ENCODE measurements at regions not wholly inside any gene's neighbourhood (a gene's known extent, or its start where the extent isn't known, plus 50 kb on each side); places are given as distances from the start of the nearest gene placed in this dataset.

GRCh38 chr12:67439611-67440010, 170.5 kb downstream of the CAND1 start:
- TF ChIP-seq, protein P1, sequence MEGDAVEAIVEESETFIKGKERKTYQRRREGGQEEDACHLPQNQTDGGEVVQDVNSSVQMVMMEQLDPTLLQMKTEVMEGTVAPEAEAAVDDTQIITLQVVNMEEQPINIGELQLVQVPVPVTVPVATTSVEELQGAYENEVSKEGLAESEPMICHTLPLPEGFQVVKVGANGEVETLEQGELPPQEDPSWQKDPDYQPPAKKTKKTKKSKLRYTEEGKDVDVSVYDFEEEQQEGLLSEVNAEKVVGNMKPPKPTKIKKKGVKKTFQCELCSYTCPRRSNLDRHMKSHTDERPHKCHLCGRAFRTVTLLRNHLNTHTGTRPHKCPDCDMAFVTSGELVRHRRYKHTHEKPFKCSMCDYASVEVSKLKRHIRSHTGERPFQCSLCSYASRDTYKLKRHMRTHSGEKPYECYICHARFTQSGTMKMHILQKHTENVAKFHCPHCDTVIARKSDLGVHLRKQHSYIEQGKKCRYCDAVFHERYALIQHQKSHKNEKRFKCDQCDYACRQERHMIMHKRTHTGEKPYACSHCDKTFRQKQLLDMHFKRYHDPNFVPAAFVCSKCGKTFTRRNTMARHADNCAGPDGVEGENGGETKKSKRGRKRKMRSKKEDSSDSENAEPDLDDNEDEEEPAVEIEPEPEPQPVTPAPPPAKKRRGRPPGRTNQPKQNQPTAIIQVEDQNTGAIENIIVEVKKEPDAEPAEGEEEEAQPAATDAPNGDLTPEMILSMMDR (conservative IDR thresholded peaks at IDR 0.05; ENCODE audit: low read depth, low read length): no peak
- TF ChIP-seq EZH2 (IDR thresholded peaks at IDR 0.05; ENCODE audit: borderline replicate concordance, low read depth, low read length, poor library complexity, severe bottlenecking): no peak

All from A673 (cell line).